Peyer's patch (tissue), 4 donors: ENCODE measurements at regions not wholly inside any gene's neighbourhood (a gene's known extent, or its start where the extent isn't known, plus 50 kb on each side); places are given as distances from the start of the nearest gene placed in this dataset.

ENCODE experiments used
- CTCF ChIP-seq, 6 experiments: fragments of 450-650 bp in 4 of 6; fragments of 200-600 bp in 2 of 6; sonication (generic) in 1 of 6; IDR thresholded peaks; one replicate each; pipeline ENCODE4 v1.5.1; 2017 to 2019; ENCODE audit warnings: antibody characterized with exemption in 6 of 6, mild to moderate bottlenecking in 3 of 6, moderate library complexity in 1 of 6
- POLR2A ChIP-seq, 2 donors: fragments of 450-650 bp; IDR thresholded peaks; one replicate each; pipeline ENCODE4 v1.5.1; 2017; ENCODE audit warnings: antibody characterized with exemption in 2 of 2, mild to moderate bottlenecking in 2 of 2, moderate library complexity in 2 of 2

GRCh38 chr12:46452061-46452615 lies 79.6 kb upstream of the SLC38A2 start:
- TF ChIP-seq CTCF (IDR thresholded peaks at IDR 0.05) (no peak), POLR2A (IDR thresholded peaks at IDR 0.05) (no peak)
